T-helper 1 cell treated with Interleukin-12 subunit alpha and Interleukin-12 subunit beta and Interleukin-4 antibody, amounts not matched to agents 30 ng/mL and 1 ng/mL, for 36 hours (primary cell): ENCODE measurements at regions not wholly inside any gene's neighbourhood (a gene's known extent, or its start where the extent isn't known, plus 50 kb on each side); places are given as distances from the start of the nearest gene placed in this dataset.
"Not testable (repeated sequence)": the region's sequence is repeated elsewhere in the genome, so short reads cannot be mapped to it uniquely, and the experiment has no call there.

Experiments used
- intact Hi-C: fragments of 100-400 bp; cut with micrococcal nuclease; formaldehyde crosslinking; loops from one replicate; pipeline ENCODE4 v1.15.1; 2024

DNA sequence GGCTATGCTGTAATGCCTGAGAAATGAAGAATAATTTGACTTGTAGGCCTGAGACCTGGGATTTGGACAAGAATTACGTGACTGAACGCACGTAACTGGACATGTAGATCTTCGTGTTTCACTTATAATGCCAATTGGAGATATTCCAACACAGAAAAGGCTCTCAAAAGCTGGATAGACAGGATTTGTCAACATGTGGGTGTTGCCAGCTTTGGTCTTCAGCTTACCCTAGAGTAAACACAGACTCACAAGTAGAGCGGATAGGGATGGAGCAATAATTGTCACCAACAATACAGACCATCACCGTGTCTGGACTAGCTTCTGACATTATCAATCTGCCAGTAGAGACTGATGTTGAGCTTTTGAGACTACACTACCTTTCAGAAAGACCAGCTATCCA is 1511.0 kb upstream of the ADGRL3 start:
- intact Hi-C loops, result no loop called here

DNA sequence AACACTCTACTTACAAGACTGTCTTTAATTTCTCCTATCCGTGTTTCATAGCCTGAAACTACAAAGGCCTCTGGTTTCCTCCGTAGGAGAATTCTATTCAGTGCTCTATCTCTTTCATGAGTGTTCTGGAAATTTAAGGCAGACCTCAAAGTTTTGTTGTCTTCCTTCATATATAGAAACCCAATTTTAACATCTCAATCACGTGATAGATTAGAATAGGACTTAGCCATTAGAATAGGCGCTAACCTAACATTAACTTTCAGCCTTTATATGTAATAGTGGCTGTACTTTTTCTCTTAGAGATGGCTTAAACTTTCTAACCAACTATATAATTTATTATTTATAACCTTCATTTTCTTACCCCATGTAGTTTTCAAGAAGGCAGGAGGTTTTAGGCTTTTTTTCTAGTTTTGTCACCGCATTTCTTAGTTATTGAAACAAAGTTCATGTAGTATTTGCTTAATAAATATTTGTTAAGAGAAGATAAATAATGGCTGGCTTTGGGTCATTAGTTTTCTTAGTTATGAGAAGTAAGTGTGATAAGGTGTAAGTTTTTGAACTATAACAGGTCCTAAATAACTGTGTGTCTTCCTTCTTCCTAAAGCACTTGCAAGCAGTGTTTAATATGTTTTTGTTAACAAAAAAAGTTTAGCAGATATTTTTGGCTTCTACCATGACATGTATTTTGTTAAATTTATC is 1504.6 kb upstream of the ADGRL3 start:
- intact Hi-C loops, result no loop called here

DNA sequence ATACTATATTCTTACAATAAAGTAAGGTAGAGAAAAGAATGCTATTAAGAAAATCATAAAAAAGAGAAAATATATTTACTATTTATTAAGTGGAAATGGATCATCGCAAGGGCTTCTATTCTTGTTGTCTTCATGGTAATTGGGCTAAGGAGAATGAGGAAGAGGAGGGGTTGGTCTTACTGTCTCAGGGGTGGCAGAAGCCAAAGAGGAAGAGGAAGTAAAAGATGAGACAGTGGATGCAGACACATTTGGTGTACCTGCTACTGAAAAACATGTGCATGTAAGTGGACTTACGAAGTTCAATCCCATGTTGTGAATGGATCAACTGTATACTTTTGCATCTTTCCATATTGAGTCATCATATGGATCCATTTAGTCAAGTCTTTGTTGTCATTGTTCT is 1502.1 kb upstream of the ADGRL3 start:
- intact Hi-C loops, result no loop called here

DNA sequence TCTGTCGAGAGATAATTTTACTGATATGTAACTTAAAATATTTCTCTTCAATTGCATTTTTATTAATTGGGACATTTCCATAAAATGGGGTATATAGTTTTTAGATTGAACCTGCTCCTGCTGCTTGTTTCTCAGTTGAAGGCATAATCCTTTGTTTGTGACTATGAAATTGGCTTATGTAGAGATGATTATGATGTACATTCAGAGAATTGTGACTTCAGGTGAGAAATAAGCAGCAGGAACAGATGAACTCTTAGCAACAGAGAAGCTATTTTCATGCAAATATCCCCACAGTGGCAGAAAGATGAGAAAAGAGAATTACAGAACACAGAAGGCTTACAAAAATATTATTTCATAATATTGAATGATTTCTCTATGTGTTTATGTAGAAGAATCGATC is 1499.5 kb upstream of the ADGRL3 start:
- intact Hi-C loops, result no loop called here

DNA sequence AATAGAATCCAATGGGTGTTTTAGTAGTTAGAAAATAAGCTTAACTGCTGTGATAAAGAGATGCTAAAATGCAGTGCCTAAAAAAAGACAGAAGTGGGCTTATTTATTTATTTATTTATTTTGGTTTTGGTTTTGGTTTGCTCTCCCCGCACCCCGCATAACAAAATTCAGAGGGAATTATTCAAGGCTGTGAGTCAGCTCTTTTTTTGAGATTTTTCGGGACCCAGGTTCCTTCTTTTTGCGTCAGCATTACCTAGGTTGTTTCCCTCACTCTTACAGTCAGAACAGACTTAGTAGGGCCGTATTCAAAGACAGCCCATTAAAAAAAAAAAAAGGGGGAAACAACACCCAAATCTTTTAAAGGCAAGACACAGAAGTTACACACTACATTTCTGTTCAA is 1495.5 kb upstream of the ADGRL3 start:
- intact Hi-C loops, result no loop called here

DNA sequence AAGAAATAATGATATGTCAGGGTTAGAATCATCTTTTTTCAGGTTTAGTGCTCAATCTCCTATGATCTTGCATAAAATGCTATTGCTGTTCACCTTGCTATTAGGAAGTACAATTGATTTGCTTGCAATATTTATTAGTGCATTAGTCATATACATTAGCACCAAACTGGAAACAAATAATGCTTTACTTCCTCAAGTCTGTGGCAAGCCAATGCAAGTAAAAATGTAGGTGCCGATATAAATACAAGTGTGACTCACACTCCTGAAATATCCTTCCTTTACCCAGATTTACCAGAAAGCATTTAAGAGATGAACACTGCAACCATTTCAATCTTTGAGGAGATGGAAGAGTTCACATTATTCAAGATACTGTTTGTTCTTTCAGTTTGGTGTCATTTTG is 1487.7 kb upstream of the ADGRL3 start:
- intact Hi-C loops, result no loop called here

DNA sequence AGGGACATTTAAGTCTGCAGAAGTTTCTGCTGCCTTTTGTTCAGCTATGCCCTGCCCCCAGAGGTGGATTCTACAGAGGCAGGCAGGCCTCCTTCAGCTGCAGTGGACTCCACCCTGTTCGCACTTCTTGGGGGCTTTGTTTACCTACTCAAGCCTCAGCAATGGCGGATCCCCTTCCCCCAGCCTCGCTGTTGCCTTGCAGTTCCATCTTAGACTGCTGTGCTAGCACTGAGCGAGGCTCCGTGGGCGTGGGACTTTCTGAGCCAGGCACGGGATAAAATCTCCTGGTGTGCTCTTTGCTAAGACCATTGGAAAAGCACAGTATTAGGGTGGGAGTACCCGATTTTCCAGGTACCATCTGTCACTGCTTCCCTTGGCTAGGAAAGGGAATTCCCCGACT is 1475.8 kb upstream of the ADGRL3 start:
- intact Hi-C loops, result not testable (repeated sequence)

DNA sequence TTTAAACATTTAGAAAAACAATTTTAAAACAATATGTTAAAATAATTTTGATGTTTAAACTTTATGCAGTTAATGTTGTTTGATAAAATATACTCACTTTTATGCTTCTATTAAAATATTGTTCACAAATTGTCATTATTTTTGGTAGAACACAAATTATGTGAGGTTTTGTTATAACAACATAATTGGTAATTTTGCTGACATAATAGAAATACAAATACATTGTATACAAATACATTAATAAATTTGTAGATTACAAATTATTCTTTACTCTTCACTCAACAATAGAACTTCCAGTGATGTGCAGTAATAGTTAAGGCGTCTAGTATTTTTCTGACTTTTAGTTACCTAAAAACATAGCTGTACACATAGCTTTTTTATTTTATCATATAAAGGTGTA is 1472.4 kb upstream of the ADGRL3 start:
- intact Hi-C loops, result no loop called here

DNA sequence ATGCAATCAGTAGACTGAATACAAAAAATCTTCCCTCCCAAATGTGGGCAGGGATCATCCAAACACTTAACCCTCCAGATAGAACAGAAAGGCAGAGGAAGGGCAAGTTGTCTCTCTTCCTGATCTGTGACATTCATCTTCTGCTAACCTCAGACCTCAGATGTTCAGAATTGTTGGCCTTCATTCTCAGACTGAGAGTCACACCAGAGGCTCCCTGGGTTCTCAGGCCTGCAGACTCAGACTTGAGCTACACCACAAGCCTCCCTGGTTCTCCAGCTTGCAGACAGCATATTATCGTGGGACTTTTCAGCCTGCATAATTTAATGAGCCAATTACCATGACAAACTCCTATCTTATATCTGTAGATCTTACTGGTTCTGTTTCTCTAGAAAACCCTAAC is 1471.6 kb upstream of the ADGRL3 start:
- intact Hi-C loops, result no loop called here

DNA sequence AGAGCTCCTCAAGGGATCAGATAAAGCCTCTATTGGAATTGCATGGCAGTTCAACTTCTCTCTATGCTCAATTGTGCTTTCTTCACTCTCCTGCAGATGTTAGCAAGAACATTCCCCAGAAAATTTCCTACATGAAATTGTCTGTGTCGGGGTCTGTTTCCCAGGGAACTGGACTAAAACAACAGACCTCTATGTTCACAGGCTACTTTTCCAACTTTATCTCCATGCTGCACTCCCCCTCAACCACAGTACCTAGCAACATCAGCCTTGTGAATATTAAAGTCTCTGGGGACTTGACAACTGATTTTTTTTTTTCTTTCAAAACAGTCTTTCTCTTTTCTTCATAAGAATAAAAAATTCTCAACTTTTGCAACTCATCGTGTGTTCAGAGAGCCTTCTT is 1470.8 kb upstream of the ADGRL3 start:
- intact Hi-C loops, result no loop called here

DNA sequence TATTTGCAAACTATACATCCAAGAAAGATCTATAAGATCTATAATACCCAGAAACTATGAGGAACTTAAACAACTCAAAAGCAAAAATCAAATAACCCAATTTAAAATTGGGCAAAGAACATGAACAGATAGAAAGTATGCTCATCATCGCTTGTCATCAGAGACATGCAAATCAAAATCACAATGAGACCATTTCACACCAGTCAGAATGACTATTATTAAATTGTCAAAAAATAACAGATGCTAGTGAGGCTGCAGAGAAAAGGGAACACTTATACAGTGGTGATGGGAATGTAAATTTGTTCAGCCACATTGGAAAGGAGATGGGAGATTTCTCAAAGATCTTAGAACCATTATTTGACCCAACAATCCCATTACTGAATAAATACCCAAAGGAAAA is 1451.7 kb upstream of the ADGRL3 start:
- intact Hi-C loops, result no loop called here

DNA sequence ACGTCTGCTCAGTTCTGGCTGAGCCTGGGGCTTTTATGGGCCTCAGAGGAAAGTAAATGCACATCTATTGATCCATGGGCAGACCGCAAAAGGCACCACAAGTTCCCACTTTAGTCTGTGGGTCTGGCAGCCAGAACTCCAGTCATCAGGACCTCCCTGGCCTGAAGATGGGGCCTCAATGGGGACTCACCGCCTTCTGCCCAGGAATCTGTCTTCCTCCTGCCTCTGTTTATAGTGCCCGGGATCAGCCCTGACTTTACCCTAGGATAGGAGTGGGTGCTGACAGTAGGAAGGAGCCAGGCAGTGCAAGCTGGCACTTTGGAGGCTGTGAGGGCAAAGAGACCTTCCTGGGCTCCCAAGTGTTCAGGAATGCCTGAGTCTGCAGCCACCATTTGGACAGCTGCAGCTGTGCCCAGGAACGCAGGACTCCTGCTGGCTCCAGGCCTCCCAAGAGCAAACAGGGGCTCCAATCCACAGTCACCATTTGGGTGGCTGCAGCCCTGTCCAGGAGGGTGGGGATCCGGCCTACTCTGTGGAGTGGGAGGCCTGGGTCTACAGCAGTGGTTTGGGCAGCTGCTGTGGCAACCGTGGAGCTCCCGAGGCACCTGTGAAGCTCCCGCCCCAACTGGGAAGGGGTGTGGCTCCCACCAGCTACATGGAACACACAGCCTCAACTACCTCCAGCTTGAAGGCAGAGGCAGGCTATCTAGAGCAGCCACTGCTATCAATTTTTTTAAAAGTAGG is 1440.9 kb upstream of the ADGRL3 start:
- intact Hi-C loops, result no loop called here

DNA sequence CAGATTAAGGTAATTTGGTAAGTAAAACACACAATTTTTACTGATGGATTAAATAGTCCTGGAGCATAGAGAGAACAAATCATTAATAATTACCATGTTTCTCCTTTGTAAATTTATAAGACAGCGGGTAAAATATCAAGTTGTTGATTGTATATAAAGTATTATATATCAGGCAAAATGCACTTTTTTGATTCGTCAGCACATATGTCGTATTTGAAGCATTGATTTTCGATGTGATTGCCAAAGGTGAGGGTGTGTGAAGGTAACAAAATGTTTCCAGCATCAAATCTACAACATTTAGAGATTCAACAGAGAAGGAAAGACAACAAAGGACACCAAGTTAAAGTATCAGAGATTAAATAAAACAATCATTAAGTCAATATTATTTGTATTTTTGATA is 1437.8 kb upstream of the ADGRL3 start:
- intact Hi-C loops, result no loop called here

DNA sequence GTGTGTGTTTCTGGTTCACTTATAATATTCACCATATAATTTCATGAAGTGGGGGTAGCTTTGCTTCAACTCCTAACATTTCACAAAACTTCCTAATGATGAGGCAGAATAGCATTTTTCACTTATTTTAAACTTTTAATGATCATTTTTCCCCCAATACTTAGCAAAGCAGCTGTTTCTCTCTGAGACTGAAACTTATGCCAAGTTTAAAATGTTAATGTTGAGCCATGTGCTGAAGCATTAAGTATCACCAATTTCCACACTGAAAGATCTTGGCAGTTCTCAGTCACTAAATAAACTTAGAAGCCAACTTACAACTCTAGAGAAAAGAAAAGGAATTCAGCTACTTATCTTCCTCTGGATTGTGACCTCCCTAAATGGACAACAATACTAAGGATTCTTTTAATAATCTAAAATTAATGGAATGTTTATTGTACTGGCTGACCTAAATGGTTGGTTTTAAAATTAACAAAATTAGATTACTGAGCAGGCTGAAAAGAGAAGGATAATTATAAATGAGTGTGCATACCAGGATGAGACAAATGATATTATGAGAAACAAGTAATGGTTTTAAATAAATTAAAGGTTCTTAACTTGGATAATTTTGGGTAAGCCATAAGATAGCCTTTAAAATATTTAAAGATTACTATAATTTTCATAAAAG is 1429.4 kb upstream of the ADGRL3 start:
- intact Hi-C loops, result no loop called here

DNA sequence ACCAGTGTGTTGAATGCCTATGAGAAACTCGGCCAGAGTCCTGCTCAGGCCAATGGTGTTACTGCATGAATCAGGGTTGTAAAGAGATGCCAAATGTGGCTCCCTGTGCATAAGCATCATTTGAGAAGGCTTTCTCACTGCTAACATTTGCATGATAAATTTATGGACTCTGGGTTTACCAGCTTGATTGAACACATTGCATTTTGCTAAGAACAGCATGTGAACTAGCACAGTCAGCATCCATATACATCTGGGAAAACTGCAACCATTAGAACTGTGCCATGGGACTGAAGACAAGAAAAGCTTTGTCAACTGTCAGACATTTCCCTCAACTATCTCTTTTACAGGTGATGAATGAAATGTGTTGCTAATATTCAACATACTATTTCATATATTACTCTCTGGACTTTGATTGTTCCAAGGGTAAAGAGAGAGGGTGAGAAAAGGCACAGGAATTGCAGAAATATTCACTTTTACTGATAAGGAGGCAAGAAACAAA is 1427.4 kb upstream of the ADGRL3 start:
- intact Hi-C loops, result no loop called here

DNA sequence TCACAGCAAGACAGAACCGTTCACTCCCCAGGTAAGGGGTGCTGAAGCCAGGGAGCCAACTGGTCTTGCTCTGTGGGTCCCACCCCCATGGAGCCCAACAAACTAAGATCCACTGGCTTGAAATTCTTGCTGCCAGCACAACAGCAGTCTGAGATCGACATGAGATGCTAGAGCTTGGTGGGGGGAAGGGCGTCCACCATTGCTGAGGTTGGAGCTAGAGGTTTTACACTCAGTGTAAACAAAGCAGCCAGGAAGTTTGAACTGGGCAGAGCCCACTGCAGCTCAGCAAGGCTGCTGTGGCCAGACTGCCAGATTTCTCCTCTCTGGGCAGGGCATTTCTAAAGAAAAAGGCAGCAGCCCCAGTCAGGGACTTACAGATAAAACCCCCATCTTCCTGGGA is 1419.9 kb upstream of the ADGRL3 start:
- intact Hi-C loops, result not testable (repeated sequence)

DNA sequence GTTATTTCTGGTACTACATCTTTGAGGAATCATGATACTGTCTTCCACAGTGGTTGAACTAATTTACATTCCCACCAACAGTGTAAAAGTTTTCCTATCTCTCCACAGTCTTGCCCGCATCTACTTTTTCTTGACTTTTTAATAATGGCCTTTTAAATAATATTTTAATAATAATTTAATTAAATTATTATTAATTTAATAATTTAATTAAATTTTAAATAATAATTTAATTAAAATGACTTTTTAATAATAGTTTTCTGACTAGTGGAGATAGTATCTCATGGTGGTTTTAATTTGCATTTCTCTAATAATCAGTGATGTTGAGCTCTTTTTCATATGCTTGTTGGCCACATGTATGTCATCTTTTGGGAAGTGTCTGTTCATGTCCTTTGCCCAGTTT is 1395.0 kb upstream of the ADGRL3 start:
- intact Hi-C loops, result no loop called here

DNA sequence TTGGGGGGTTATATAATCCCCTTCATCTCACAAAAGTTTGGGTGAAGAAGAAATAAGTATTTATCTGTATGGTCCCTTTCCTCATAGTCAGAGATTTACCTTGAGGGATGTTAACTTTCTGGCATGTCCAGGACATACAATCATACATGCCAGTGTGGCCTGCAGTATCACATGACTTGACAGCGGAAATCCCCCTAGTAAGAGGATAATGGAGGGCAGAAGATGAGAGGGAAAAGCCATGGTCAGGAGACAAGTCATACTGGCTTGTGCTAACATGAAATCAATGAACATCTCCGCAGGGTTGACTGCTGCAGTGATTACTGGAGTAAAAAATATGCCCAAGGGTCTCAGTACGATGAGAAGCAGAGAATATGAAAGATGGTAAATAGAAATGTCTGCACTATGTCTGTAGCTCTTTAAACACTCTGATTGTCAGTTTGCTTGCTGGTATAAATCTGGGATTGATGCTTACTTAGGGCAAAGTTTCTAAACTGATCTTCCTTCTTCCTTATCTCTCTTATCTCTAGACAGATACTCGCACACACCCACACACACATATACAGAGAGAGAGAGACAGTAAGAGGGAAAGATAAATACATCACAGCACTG is 1385.6 kb upstream of the ADGRL3 start:
- intact Hi-C loops, result no loop called here

DNA sequence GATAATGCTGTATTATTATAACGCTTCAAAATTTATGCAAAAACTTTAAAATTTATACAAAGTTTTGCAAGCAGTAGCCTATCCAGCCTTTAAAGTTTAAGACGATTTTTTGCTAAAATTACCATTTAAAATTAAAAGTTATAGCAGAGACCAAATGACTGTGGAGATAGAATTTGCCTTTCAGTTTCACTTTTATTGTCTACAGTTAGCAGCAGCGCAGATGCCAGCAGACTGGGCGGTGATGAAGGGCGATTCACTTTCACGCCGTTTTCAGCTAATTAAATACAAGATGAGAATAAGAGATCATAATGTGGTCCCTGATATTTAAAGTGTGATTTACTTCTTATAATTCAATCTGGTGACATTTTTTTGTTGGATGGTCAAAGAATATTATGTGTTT is 1381.5 kb upstream of the ADGRL3 start:
- intact Hi-C loops, result no loop called here

DNA sequence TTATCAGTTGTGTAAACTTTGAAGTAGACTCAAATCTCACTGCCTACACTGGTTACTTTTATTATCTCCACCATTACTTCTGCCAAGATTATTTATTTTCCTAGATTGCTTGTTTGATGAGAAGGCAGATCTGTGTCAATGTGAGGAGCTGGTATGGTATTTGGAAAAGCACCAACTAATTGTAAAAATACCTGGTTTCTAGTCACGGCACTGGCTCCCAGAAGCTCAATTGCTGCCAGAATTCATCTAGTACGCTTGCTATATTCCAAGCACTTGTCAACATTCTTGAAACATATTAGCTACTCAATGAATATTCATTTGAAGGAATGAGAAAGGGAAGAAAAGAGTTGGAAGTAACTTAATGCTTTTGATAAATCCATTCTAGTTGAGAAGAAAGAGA is 1376.8 kb upstream of the ADGRL3 start:
- intact Hi-C loops, result no loop called here

DNA sequence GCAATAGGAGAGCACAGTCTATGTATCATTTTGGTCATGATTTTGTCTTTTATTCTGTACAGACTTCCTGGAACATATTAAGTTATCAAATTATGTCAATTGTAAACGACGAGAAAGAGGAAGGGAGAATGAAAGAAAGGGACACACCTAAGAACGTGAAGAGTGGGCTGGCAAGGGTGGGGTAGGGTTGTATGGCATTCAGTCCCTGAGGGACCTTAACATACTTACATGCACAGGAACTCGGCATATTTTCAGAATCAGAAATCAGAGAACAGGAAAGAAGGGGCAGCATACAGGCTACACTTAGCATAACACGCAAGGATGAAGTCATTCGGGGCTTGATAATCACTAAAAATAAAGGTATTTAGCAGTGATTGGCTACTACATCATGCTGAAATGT is 1375.0 kb upstream of the ADGRL3 start:
- intact Hi-C loops, result no loop called here

DNA sequence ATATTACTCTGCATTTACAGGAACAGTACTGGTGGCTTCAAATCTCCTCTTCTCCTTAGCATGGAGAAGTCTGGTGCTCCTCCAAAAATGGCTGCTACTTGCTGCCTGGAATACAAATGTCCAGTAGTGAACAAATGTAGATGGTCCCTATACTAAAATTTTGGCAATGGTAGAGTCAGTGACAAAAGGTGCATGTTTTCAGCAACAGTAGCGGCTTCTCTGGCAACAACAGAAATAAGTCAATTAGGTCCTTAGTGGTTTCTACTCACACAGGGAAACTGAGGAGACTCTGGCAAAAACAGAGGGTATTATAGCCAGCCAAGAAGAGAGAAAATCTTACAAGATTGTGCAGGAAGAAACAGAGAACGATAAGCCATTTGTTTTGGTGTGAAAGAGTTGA is 1368.4 kb upstream of the ADGRL3 start:
- intact Hi-C loops, result no loop called here
